Type B pancreatic cell (in vitro differentiated cells): ENCODE measurements at regions not wholly inside any gene's neighbourhood (a gene's known extent, or its start where the extent isn't known, plus 50 kb on each side); places are given as distances from the start of the nearest gene placed in this dataset.

Experiments used
- DNase-seq: peaks from one replicate; pipeline ENCODE4 v3.0.0; 2021; ENCODE audit warnings: mixed read lengths; ENCODE audit not compliant: unreplicated experiment; ENCODE audit errors: extremely low spot score
- H3K27ac Mint-ChIP-seq: 2 replicates; pipeline ENCODE4 v1.8.0; 2021; ENCODE audit warnings: mild to moderate bottlenecking, mixed read lengths
- H3K27me3 Mint-ChIP-seq: 2 replicates; pipeline ENCODE4 v1.8.0; 2021; ENCODE audit warnings: mixed read lengths
- H3K36me3 Mint-ChIP-seq: 2 replicates; pipeline ENCODE4 v1.8.0; 2021; ENCODE audit warnings: mixed read lengths
- H3K4me1 Mint-ChIP-seq: one replicate; pipeline ENCODE4 v1.8.0; 2021; ENCODE audit warnings: mixed read lengths; ENCODE audit not compliant: unreplicated experiment
- H3K4me3 Mint-ChIP-seq: 2 replicates; pipeline ENCODE4 v1.8.0; 2021; ENCODE audit warnings: mild to moderate bottlenecking, mixed read lengths
- H3K9me3 Mint-ChIP-seq: 2 replicates; pipeline ENCODE4 v1.8.0; 2021; ENCODE audit warnings: mixed read lengths
- CTCF ChIP-seq: fragments of 200-600 bp; sonication (generic); conservative IDR thresholded peaks from 2 replicates; pipeline ENCODE4 v1.5.0; 2021; ENCODE audit warnings: antibody characterized with exemption, mild to moderate bottlenecking

- H3K9me3 Mint-ChIP-seq: peaks cover 8% of the 10 kb centered on the region
- DNase-seq: no peak
- no peak overlapping the region for H3K4me3 Mint-ChIP-seq
- TF ChIP-seq CTCF: no peak
- H3K36me3 Mint-ChIP-seq: no peaks in the 10 kb centered on the region
- H3K27ac Mint-ChIP-seq: no peak overlapping the region
- H3K27me3 Mint-ChIP-seq: peaks cover 38% of the 10 kb centered on the region
- H3K4me1 Mint-ChIP-seq: peaks cover 11% of the 10 kb centered on the region
Observed at GRCh38 chr5:10857338-10857733, 96.3 kb upstream of the DAP start.

GRCh38 chr5:10856683-10857337 lies 95.8 kb upstream of the DAP start:
- peak overlapping the region; percentile 17 for H3K4me3 Mint-ChIP-seq
- H3K27me3 Mint-ChIP-seq: peaks cover 38% of the 10 kb centered on the region
- H3K9me3 Mint-ChIP-seq: peaks cover 8% of the 10 kb centered on the region
- H3K27ac Mint-ChIP-seq: peak overlapping the region; percentile 4
- peak; percentile 79 for DNase-seq
- TF ChIP-seq CTCF: peak; percentile 98
- no peaks in the 10 kb centered on the region for H3K36me3 Mint-ChIP-seq
- peaks cover 11% of the 10 kb centered on the region for H3K4me1 Mint-ChIP-seq

GRCh38 chr5:10856071-10856470 lies 95.0 kb upstream of the DAP start:
- H3K9me3 Mint-ChIP-seq: peaks cover 5% of the 10 kb centered on the region
- peaks cover 34% of the 10 kb centered on the region for H3K27me3 Mint-ChIP-seq
- H3K36me3 Mint-ChIP-seq: no peaks in the 10 kb centered on the region
- no peak for DNase-seq
- H3K27ac Mint-ChIP-seq: no peak overlapping the region
- TF ChIP-seq CTCF: no peak
- H3K4me1 Mint-ChIP-seq: peaks cover 11% of the 10 kb centered on the region
- no peak overlapping the region for H3K4me3 Mint-ChIP-seq

GRCh38 chr5:10854506-10855277 lies 93.7 kb upstream of the DAP start:
- Mint-ChIP-seq H3K9me3 (no peaks in the 10 kb centered on the region), H3K27me3 (peaks cover 30% of the 10 kb centered on the region), H3K36me3 (no peaks in the 10 kb centered on the region), H3K4me3 (no peak overlapping the region), H3K27ac (no peak overlapping the region), H3K4me1 (peaks cover 11% of the 10 kb centered on the region)
- TF ChIP-seq CTCF: peak; percentile 16
- no peak for DNase-seq

GRCh38 chr5:10853154-10853553 lies 92.1 kb upstream of the DAP start:
- no peak for TF ChIP-seq CTCF
- Mint-ChIP-seq H3K4me3 (no peak overlapping the region), H3K36me3 (no peaks in the 10 kb centered on the region), H3K9me3 (no peaks in the 10 kb centered on the region), H3K4me1 (peaks cover 11% of the 10 kb centered on the region), H3K27me3 (peaks cover 20% of the 10 kb centered on the region), H3K27ac (no peak overlapping the region)
- DNase-seq: no peak
